B cell (primary cell): ENCODE measurements at regions not wholly inside any gene's neighbourhood (a gene's known extent, or its start where the extent isn't known, plus 50 kb on each side); places are given as distances from the start of the nearest gene placed in this dataset.

Experiments
- ATAC-seq: fragments of 200-7000 bp; cut with Tn5 transposase; one replicate; pipeline ENCODE4 v1.10.0; 2021; ENCODE audit warnings: low read depth, mild to moderate bottlenecking, moderate number of reproducible peaks, moderate library complexity
- CTCF ChIA-PET: fragments of 350-600 bp; sonication (Branson Sonifier 250); formaldehyde crosslinking; loops from one replicate; lab custom pipeline; 2021; ENCODE audit warnings: antibody characterized with exemption, inconsistent platforms; lab: Charles Lee
- POLR2A ChIA-PET: fragments of 350-600 bp; sonication (Branson Sonifier 250); formaldehyde crosslinking; loops from one replicate; lab custom pipeline; 2021; ENCODE audit warnings: antibody characterized with exemption; lab: Charles Lee
- DNase-seq: peaks from one replicate; pipeline ENCODE4 v3.0.0; 2013
- H2AFZ ChIP-seq: 2 replicates; pipeline ENCODE4 v1.6.1; 2012; ENCODE audit warnings: mild to moderate bottlenecking, low read depth, low read length; ENCODE audit not compliant: insufficient read depth, poor library complexity, severe bottlenecking
- H3K27ac ChIP-seq, 2 donors: 1 replicate in 1 of 2; 2 replicates in 1 of 2; pipeline ENCODE4 v1.5.1; 2012 to 2013; ENCODE audit warnings: low read length in 2 of 2, mild to moderate bottlenecking in 2 of 2, moderate library complexity in 1 of 2
- H3K27me3 ChIP-seq, 4 experiments: fragments of 200-600 bp in 1 of 4; sonication (generic) in 1 of 4; replicated peaks in 1 of 4; 1 replicate in 2 of 4; 2 replicates in 2 of 4; pipeline versions ENCODE4 v1.6.1 to v1.7.0; 2013 to 2016; ENCODE audit warnings: low read length in 3 of 4, mild to moderate bottlenecking in 2 of 4, mixed read lengths in 1 of 4, moderate library complexity in 1 of 4; ENCODE audit not compliant: insufficient read depth in 4 of 4, control insufficient read depth in 3 of 4; ENCODE audit errors: control extremely low read depth in 1 of 4
- H3K36me3 ChIP-seq, 2 experiments: replicated peaks in 1 of 2; 1 replicate in 1 of 2; 2 replicates in 1 of 2; pipeline versions ENCODE4 v1.6.1 to v1.7.1; 2013; ENCODE audit warnings: low read length in 1 of 2; ENCODE audit not compliant: insufficient read depth in 2 of 2, control insufficient read depth in 1 of 2; ENCODE audit errors: control extremely low read depth in 1 of 2, extremely low read depth in 1 of 2
- H3K4me1 ChIP-seq, 2 donors: fragments of 200-600 bp in 1 of 2; sonication (generic) in 1 of 2; 1 replicate in 1 of 2; 2 replicates in 1 of 2; pipeline versions ENCODE4 v1.5.1 to v1.6.1; 2013 to 2017; ENCODE audit warnings: low read length in 2 of 2; ENCODE audit not compliant: control insufficient read depth in 2 of 2, insufficient read depth in 2 of 2
- H3K4me2 ChIP-seq: replicated peaks from 2 replicates; pipeline ENCODE3; 2012; ENCODE audit warnings: mild to moderate bottlenecking, low read depth, low read length; ENCODE audit not compliant: poor library complexity, severe bottlenecking
- H3K4me3 ChIP-seq, 5 experiments: fragments of 200-600 bp in 1 of 5; sonication (generic) in 1 of 5; 1 replicate in 3 of 5; 2 replicates in 2 of 5; pipeline versions ENCODE4 v1.5.1 to v1.7.0; 2011 to 2016; ENCODE audit warnings: low read length in 4 of 5, mild to moderate bottlenecking in 4 of 5, low read depth in 2 of 5, control low read depth in 1 of 5, moderate library complexity in 1 of 5; ENCODE audit not compliant: insufficient read depth in 1 of 5; ENCODE audit errors: control extremely low read depth in 1 of 5, extremely low read depth in 1 of 5
- H3K79me2 ChIP-seq: fragments of 200-600 bp; sonication (generic); one replicate; pipeline ENCODE4 v1.6.0; 2016; ENCODE audit warnings: low read length; ENCODE audit not compliant: control insufficient read depth, insufficient read depth
- H3K9ac ChIP-seq: fragments of 200-600 bp; sonication (generic); 2 replicates; pipeline ENCODE4 v1.6.1; 2017; ENCODE audit warnings: mild to moderate bottlenecking, low read length, moderate library complexity
- H3K9me3 ChIP-seq, 3 donors: one replicate each; pipeline versions ENCODE4 v1.6.1 to v1.7.1; 2013; ENCODE audit warnings: low read length in 2 of 3; ENCODE audit not compliant: control insufficient read depth in 2 of 3, insufficient read depth in 1 of 3; ENCODE audit errors: control extremely low read depth in 1 of 3
- H4K20me1 ChIP-seq: 2 replicates; pipeline ENCODE4 v1.6.0; 2012; ENCODE audit warnings: mild to moderate bottlenecking, low read length; ENCODE audit not compliant: insufficient read depth, control insufficient read depth, poor library complexity, severe bottlenecking
- H3K27ac Mint-ChIP-seq: one replicate; pipeline ENCODE4 v1.8.0; 2021; ENCODE audit warnings: mixed read lengths
- H3K27me3 Mint-ChIP-seq: one replicate; pipeline ENCODE4 v1.8.0; 2021; ENCODE audit warnings: mixed read lengths
- H3K4me1 Mint-ChIP-seq: one replicate; pipeline ENCODE4 v1.8.0; 2021; ENCODE audit warnings: mixed read lengths
- H3K4me3 Mint-ChIP-seq: one replicate; pipeline ENCODE4 v1.8.0; 2021; ENCODE audit warnings: mixed read lengths
- H3K9me3 Mint-ChIP-seq: one replicate; pipeline ENCODE4 v1.8.0; 2022; ENCODE audit warnings: mixed read lengths; ENCODE audit not compliant: insufficient read depth
- CTCF ChIP-seq: fragments of 200-600 bp; IDR thresholded peaks from one replicate; pipeline ENCODE4 v1.8.0; 2022; ENCODE audit warnings: antibody characterized with exemption, mild to moderate bottlenecking
- EZH2 ChIP-seq: IDR thresholded peaks from 2 replicates; pipeline ENCODE4 v1.6.1; 2012; ENCODE audit warnings: borderline replicate concordance, low read depth, mild to moderate bottlenecking, moderate library complexity, low read length; ENCODE audit not compliant: insufficient read depth, poor library complexity, severe bottlenecking
- whole genome bisulfite sequencing: methylation state at CpG from one replicate; pipeline ENCODE4 v1.1.5; 2013; ENCODE audit warnings: missing lambda C conversion rate; ENCODE audit not compliant: insufficient coverage; 5-methylcytosine and 5-hydroxymethylcytosine counted together
- intact Hi-C: fragments of 100-400 bp; cut with micrococcal nuclease; formaldehyde crosslinking; loops from one replicate; pipeline ENCODE4 v1.10.0; 2022

- DNase-seq = no peak
- CTCF ChIA-PET = no interaction called here
- WGBS = no CpG with 5 or more reads among the region's 2 CpGs
- no peak for ATAC-seq
- Histone ChIP-seq H3K9ac (no peak overlapping the region), H3K4me2 (no peak overlapping the region), H3K27me3 (no peaks in the 10 kb centered on the region), H3K27ac (no peak overlapping the region), H3K9me3 (no peaks in the 10 kb centered on the region), H4K20me1 (no peaks in the 10 kb centered on the region), H2AFZ (no peak overlapping the region), H3K4me1 (no peaks in the 10 kb centered on the region), H3K36me3 (no peaks in the 10 kb centered on the region), H3K4me3 (no peak overlapping the region), H3K79me2 (no peaks in the 10 kb centered on the region)
- Mint-ChIP-seq H3K9me3 (peaks cover 4% of the 10 kb centered on the region), H3K4me3 (no peak overlapping the region), H3K4me1 (no peaks in the 10 kb centered on the region), H3K27ac (no peak overlapping the region), H3K27me3 (no peaks in the 10 kb centered on the region)
- intact Hi-C loops = no loop called here
- POLR2A ChIA-PET = no interaction called here
- TF ChIP-seq EZH2 (no peak), CTCF (no peak)
Measured at GRCh38 chr2:123783164-123783563, 241.9 kb upstream of the CNTNAP5 start.

DNA sequence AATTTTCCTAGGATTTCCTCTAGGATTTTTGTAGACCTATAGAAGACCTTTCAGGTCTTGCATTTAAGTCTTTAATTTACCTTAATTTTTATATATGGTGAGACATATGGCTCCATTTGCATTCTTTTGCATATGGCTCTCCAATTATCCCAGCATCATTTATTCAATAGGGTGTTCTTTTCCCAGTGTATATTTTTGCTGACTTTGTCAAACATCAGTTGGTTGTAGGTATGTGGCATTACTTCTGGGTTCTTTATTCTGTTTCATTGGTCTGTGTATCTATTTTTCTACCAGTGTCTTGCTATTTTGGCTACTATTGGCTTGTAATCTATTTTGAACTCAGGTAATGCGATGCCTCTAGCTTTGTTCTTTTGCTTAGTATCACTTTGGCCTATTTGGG, 239.8 kb upstream of the CNTNAP5 start:
- Mint-ChIP-seq H3K9me3 (peaks cover 4% of the 10 kb centered on the region), H3K4me3 (no peak overlapping the region), H3K27me3 (no peaks in the 10 kb centered on the region), H3K4me1 (no peaks in the 10 kb centered on the region), H3K27ac (no peak overlapping the region)
- no peaks in the 10 kb centered on the region for H3K36me3 ChIP-seq
- no peaks in the 10 kb centered on the region for H3K27me3 ChIP-seq
- no peak overlapping the region for H3K27ac ChIP-seq
- WGBS = no CpG with 5 or more reads among the region's 1 CpG
- TF ChIP-seq CTCF = no peak
- TF ChIP-seq EZH2 = no peak
- intact Hi-C loops = no loop called here
- no peak overlapping the region for H2AFZ ChIP-seq
- H3K4me2 ChIP-seq = no peak overlapping the region
- CTCF ChIA-PET = no interaction called here
- DNase-seq (no peak), ATAC-seq (no peak)
- H3K79me2 ChIP-seq = no peaks in the 10 kb centered on the region
- H3K9ac ChIP-seq = no peak overlapping the region
- no peaks in the 10 kb centered on the region for H4K20me1 ChIP-seq
- POLR2A ChIA-PET = no interaction called here
- H3K9me3 ChIP-seq = no peaks in the 10 kb centered on the region
- no peaks in the 10 kb centered on the region for H3K4me1 ChIP-seq
- no peak overlapping the region for H3K4me3 ChIP-seq
